ENCODE measurements at regions not wholly inside any gene's neighbourhood (a gene's known extent, or its start where the extent isn't known, plus 50 kb on each side); places are given as distances from the start of the nearest gene placed in this dataset.

- TF ChIP-seq, protein P1, sequence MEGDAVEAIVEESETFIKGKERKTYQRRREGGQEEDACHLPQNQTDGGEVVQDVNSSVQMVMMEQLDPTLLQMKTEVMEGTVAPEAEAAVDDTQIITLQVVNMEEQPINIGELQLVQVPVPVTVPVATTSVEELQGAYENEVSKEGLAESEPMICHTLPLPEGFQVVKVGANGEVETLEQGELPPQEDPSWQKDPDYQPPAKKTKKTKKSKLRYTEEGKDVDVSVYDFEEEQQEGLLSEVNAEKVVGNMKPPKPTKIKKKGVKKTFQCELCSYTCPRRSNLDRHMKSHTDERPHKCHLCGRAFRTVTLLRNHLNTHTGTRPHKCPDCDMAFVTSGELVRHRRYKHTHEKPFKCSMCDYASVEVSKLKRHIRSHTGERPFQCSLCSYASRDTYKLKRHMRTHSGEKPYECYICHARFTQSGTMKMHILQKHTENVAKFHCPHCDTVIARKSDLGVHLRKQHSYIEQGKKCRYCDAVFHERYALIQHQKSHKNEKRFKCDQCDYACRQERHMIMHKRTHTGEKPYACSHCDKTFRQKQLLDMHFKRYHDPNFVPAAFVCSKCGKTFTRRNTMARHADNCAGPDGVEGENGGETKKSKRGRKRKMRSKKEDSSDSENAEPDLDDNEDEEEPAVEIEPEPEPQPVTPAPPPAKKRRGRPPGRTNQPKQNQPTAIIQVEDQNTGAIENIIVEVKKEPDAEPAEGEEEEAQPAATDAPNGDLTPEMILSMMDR (CRISPR knock-in tag; IDR thresholded peaks at IDR 0.05): no peak
- TF ChIP-seq CBX2 (IDR thresholded peaks at IDR 0.05; ENCODE audit: low read depth, low read length): no peak
- no peak for TF ChIP-seq CBX2 (CRISPR knock-in tag; IDR thresholded peaks at IDR 0.05; ENCODE audit: low read depth)
- TF ChIP-seq, protein P2, sequence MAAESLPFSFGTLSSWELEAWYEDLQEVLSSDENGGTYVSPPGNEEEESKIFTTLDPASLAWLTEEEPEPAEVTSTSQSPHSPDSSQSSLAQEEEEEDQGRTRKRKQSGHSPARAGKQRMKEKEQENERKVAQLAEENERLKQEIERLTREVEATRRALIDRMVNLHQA (CRISPR knock-in tag; IDR thresholded peaks at IDR 0.05): no peak
- no peak for TF ChIP-seq POLR2A (IDR thresholded peaks at IDR 0.05; ENCODE audit: insufficient read depth in 1 of 2, low read depth in 2 of 2, low read length in 2 of 2)
- no peak for TF ChIP-seq GRHL1 (CRISPR knock-in tag; conservative IDR thresholded peaks at IDR 0.05)
- TF ChIP-seq RAD51 (IDR thresholded peaks at IDR 0.05; ENCODE audit: borderline replicate concordance): no peak
- TF ChIP-seq, protein P3, sequence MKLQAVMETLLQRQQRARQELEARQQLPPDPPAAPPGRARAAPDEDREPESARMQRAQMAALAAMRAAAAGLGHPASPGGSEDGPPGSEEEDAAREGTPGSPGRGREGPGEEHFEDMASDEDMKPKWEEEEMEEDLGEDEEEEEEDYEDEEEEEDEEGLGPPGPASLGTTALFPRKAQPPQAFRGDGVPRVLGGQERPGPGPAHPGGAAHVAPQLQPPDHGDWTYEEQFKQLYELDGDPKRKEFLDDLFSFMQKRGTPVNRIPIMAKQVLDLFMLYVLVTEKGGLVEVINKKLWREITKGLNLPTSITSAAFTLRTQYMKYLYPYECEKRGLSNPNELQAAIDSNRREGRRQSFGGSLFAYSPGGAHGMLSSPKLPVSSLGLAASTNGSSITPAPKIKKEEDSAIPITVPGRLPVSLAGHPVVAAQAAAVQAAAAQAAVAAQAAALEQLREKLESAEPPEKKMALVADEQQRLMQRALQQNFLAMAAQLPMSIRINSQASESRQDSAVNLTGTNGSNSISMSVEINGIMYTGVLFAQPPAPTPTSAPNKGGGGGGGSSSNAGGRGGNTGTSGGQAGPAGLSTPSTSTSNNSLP (IDR thresholded peaks at IDR 0.05; ENCODE audit: low read depth, low read length): no peak
- no peak for TF ChIP-seq ZNF768 (CRISPR knock-in tag; IDR thresholded peaks at IDR 0.05)
- TF ChIP-seq ESRRA (CRISPR knock-in tag; IDR thresholded peaks at IDR 0.05; ENCODE audit: low read depth): no peak
- no peak for TF ChIP-seq BCLAF1 (IDR thresholded peaks at IDR 0.05)
- no peak for TF ChIP-seq ZNF20 (CRISPR knock-in tag; IDR thresholded peaks at IDR 0.05)
Observed at GRCh38 chr1:168372861-168373371, 92.2 kb downstream of the TBX19 start.
